ENCODE measurements at regions not wholly inside any gene's neighbourhood (a gene's known extent, or its start where the extent isn't known, plus 50 kb on each side); places are given as distances from the start of the nearest gene placed in this dataset.

DNA sequence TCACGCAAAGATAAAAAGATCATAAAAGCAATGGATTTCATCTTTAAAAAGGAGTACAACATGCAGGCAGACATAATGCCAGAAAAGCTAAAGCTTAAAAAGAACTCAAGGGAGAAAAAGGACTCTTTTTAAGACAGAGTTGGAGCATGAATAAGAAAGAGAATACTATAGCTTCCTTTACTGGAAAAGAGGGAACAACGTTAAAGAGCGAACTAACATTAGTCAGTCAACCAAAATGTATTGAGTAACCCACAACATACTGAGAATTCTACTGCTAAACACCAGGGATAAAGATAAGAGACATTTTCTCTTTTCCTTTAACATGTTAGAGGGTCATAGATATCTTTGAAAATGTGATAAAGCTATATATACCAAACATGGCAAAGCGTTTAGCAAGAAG lies 182.0 kb downstream of the DUSP10 start:
- no peak for DNase-seq (ENCODE audit: low read depth, low spot score)
- Histone ChIP-seq H3K9ac (ENCODE audit: control insufficient read depth, insufficient read depth, low read length) (no peak overlapping the region), H3K4me1 (ENCODE audit: control insufficient read depth, insufficient read depth, low read length) (no peaks in the 10 kb centered on the region), H3K4me2 (ENCODE audit: control insufficient read depth, insufficient read depth) (no peak overlapping the region), H2AFZ (ENCODE audit: control insufficient read depth, low read depth, low read length) (no peak overlapping the region), H3K9me3 (replicated peaks; ENCODE audit: control insufficient read depth, insufficient read depth, low read length) (no peaks in the 10 kb centered on the region), H3K27ac (ENCODE audit: control insufficient read depth, insufficient read depth) (no peak overlapping the region), H3K36me3 (ENCODE audit: control insufficient read depth in 2 of 2, insufficient read depth in 2 of 2, low read length in 1 of 2) (no peaks in the 10 kb centered on the region), H3K4me3 (no peak overlapping the region), H3K27me3 (replicated peaks in 1 of 2; ENCODE audit: control insufficient read depth in 2 of 2, insufficient read depth in 2 of 2, low read length in 1 of 2) (no peaks in the 10 kb centered on the region), H4K20me1 (ENCODE audit: control insufficient read depth, insufficient read depth) (no peaks in the 10 kb centered on the region), H3K79me2 (ENCODE audit: control insufficient read depth, insufficient read depth, low read length) (no peaks in the 10 kb centered on the region)
- in situ Hi-C loops (cut with MboI) = no loop called here
- no TSS peak for BruUV-seq (replicated peaks)
- ChIA-PET RAD21 (ENCODE audit: unreplicated experiment) (no interaction called here), POLR2A (no interaction called here), SMC1A (ENCODE audit: uncharacterized antibody, unreplicated experiment) (interaction anchor here (0.8 to 1.6 kb wide), 5 partner anchors 9 to 36 kb away, joined by 3 to 4 read pairs (median 3); no protein-coding TSS in a partner anchor), CTCF (interaction anchor here (0.7 to 1.1 kb wide), 2 partner anchors 9 to 148 kb away, joined by 3 to 5 read pairs; no protein-coding TSS in a partner anchor)
- ATAC-seq = no peak
- 79% methylated on average over 4 of the region's 4 CpGs for WGBS (ENCODE audit: insufficient coverage, insufficient replicate concordance, low lambda C conversion rate, missing lambda C conversion rate)
- intact Hi-C loops (cut with micrococcal nuclease; ENCODE audit: unreplicated experiment) = no loop called here
- no peak for FAIRE-seq
- TF ChIP-seq CREM (IDR thresholded peaks at IDR 0.05; ENCODE audit: low read depth) = no peak
- no peak for TF ChIP-seq NR2C1 (IDR thresholded peaks at IDR 0.05)
- TF ChIP-seq ZBED1 (IDR thresholded peaks at IDR 0.05; ENCODE audit: borderline replicate concordance) = no peak
- TF ChIP-seq, protein P1, sequence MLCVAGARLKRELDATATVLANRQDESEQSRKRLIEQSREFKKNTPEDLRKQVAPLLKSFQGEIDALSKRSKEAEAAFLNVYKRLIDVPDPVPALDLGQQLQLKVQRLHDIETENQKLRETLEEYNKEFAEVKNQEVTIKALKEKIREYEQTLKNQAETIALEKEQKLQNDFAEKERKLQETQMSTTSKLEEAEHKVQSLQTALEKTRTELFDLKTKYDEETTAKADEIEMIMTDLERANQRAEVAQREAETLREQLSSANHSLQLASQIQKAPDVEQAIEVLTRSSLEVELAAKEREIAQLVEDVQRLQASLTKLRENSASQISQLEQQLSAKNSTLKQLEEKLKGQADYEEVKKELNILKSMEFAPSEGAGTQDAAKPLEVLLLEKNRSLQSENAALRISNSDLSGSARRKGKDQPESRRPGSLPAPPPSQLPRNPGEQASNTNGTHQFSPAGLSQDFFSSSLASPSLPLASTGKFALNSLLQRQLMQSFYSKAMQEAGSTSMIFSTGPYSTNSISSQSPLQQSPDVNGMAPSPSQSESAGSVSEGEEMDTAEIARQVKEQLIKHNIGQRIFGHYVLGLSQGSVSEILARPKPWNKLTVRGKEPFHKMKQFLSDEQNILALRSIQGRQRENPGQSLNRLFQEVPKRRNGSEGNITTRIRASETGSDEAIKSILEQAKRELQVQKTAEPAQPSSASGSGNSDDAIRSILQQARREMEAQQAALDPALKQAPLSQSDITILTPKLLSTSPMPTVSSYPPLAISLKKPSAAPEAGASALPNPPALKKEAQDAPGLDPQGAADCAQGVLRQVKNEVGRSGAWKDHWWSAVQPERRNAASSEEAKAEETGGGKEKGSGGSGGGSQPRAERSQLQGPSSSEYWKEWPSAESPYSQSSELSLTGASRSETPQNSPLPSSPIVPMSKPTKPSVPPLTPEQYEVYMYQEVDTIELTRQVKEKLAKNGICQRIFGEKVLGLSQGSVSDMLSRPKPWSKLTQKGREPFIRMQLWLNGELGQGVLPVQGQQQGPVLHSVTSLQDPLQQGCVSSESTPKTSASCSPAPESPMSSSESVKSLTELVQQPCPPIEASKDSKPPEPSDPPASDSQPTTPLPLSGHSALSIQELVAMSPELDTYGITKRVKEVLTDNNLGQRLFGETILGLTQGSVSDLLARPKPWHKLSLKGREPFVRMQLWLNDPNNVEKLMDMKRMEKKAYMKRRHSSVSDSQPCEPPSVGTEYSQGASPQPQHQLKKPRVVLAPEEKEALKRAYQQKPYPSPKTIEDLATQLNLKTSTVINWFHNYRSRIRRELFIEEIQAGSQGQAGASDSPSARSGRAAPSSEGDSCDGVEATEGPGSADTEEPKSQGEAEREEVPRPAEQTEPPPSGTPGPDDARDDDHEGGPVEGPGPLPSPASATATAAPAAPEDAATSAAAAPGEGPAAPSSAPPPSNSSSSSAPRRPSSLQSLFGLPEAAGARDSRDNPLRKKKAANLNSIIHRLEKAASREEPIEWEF (IDR thresholded peaks at IDR 0.05; ENCODE audit: insufficient replicate concordance, low read depth, low read length) = no peak
- TF ChIP-seq NFYB (IDR thresholded peaks at IDR 0.05; ENCODE audit: insufficient read depth, low read depth, low read length) = no peak
